CD8-positive, alpha-beta memory T cell (primary cell): ENCODE measurements at regions not wholly inside any gene's neighbourhood (a gene's known extent, or its start where the extent isn't known, plus 50 kb on each side); places are given as distances from the start of the nearest gene placed in this dataset.
"Not testable (repeated sequence)": the region's sequence is repeated elsewhere in the genome, so short reads cannot be mapped to it uniquely, and the experiment has no call there.

Experiments used
- CTCF ChIA-PET: fragments of 350-600 bp; sonication (Branson Sonifier 250); formaldehyde crosslinking; loops from one replicate; lab custom pipeline; 2021; ENCODE audit warnings: antibody characterized with exemption; lab: Charles Lee
- POLR2A ChIA-PET: fragments of 350-600 bp; sonication (Branson Sonifier 250); formaldehyde crosslinking; loops from one replicate; lab custom pipeline; 2021; ENCODE audit warnings: antibody characterized with exemption; lab: Charles Lee
- DNase-seq, 5 donors: peaks; one replicate each; pipeline versions ENCODE4 v3.0.0 to v3.0.0-alpha.2; 2020 to 2022; ENCODE audit warnings: mixed read lengths in 1 of 5
- H3K27ac ChIP-seq: one replicate; pipeline ENCODE4 v1.7.0; 2013; ENCODE audit warnings: low read depth, mild to moderate bottlenecking, low read length, moderate library complexity
- H3K27me3 ChIP-seq: 2 replicates; pipeline ENCODE4 v1.7.0; 2013; ENCODE audit warnings: low read length, mild to moderate bottlenecking; ENCODE audit not compliant: insufficient read depth, poor library complexity, severe bottlenecking
- H3K36me3 ChIP-seq: 2 replicates; pipeline ENCODE4 v1.7.0; 2013; ENCODE audit warnings: mild to moderate bottlenecking, low read length, moderate library complexity; ENCODE audit not compliant: insufficient read depth
- H3K4me1 ChIP-seq: 2 replicates; pipeline ENCODE4 v1.7.0; 2013; ENCODE audit warnings: mild to moderate bottlenecking, low read length, moderate library complexity; ENCODE audit not compliant: insufficient read depth
- H3K4me3 ChIP-seq: 2 replicates; pipeline ENCODE4 v1.7.0; 2013; ENCODE audit warnings: mild to moderate bottlenecking, low read length
- H3K9me3 ChIP-seq: 2 replicates; pipeline ENCODE4 v1.7.0; 2013; ENCODE audit warnings: mild to moderate bottlenecking, low read length
- H3K27ac Mint-ChIP-seq, 8 donors: one replicate each; pipeline ENCODE4 v1.8.0; 2020 to 2021; ENCODE audit warnings: mixed read lengths in 8 of 8, mild to moderate bottlenecking in 6 of 8, inconsistent platforms in 3 of 8, moderate library complexity in 3 of 8
- H3K27me3 Mint-ChIP-seq, 2 donors: one replicate each; pipeline ENCODE4 v1.8.0; 2020 to 2021; ENCODE audit warnings: mixed read lengths in 2 of 2, mild to moderate bottlenecking in 1 of 2, moderate library complexity in 1 of 2
- H3K36me3 Mint-ChIP-seq, 3 donors: one replicate each; pipeline ENCODE4 v1.8.0; 2020 to 2021; ENCODE audit warnings: mixed read lengths in 3 of 3, inconsistent platforms in 1 of 3, mild to moderate bottlenecking in 1 of 3
- H3K4me1 Mint-ChIP-seq, 3 donors: one replicate each; pipeline ENCODE4 v1.8.0; 2020 to 2021; ENCODE audit warnings: mixed read lengths in 3 of 3, inconsistent platforms in 1 of 3, mild to moderate bottlenecking in 1 of 3
- H3K4me3 Mint-ChIP-seq, 7 donors: one replicate each; pipeline ENCODE4 v1.8.0; 2020 to 2021; ENCODE audit warnings: mixed read lengths in 7 of 7, mild to moderate bottlenecking in 6 of 7, moderate library complexity in 4 of 7, inconsistent platforms in 2 of 7
- H3K9me3 Mint-ChIP-seq, 5 donors: one replicate each; pipeline ENCODE4 v1.8.0; 2020 to 2022; ENCODE audit warnings: mixed read lengths in 5 of 5, mild to moderate bottlenecking in 3 of 5, moderate library complexity in 2 of 5, inconsistent platforms in 1 of 5

DNA sequence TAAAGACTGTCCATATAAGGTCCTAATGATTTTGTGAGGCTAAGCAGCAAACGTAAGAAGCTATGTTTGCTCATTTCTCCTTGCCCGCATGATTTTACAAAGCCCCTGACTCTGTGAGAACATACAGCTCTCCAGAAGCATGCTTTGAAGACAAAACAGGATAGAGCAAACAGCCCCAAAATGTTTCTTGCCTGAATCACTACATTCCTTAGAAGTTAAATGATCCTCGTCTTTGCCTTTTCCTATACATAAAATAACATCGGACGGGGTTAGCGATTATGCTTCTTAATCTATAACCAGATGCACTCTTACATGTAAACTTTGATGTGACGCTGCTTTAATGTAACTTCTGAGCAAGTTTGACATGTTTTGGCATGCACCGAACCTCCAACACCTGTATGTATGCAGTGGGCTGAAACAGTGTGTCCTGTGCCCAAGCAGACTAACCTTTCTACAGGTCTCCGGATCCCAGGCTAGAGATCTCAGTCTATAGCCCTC, 353.7 kb downstream of the CETN3 start:
- Mint-ChIP-seq H3K9me3 (peaks cover 7 to 15% (median 10%) of the 10 kb centered on the region in 5 donors), H3K36me3 (no peaks in the 10 kb centered on the region), H3K27me3 (peaks cover 0 to 2% of the 10 kb centered on the region in 2 donors), H3K4me3 (no peak overlapping the region), H3K27ac (no peak overlapping the region), H3K4me1 (no peaks in the 10 kb centered on the region)
- Histone ChIP-seq H3K27ac (no peak overlapping the region), H3K4me1 (no peaks in the 10 kb centered on the region), H3K9me3 (no peaks in the 10 kb centered on the region), H3K27me3 (no peaks in the 10 kb centered on the region), H3K36me3 (no peaks in the 10 kb centered on the region), H3K4me3 (no peak overlapping the region)
- CTCF ChIA-PET = no interaction called here
- DNase-seq = no peak
- POLR2A ChIA-PET = no interaction called here

- H3K4me3 ChIP-seq = no peak overlapping the region
- ChIA-PET POLR2A (no interaction called here), CTCF (no interaction called here)
- no peak for DNase-seq
- Mint-ChIP-seq H3K9me3 (peaks cover 3 to 10% (median 5%) of the 10 kb centered on the region in 5 donors), H3K4me3 (no peak overlapping the region), H3K4me1 (no peaks in the 10 kb centered on the region), H3K36me3 (no peaks in the 10 kb centered on the region), H3K27ac (no peak overlapping the region), H3K27me3 (peaks cover 0 to 2% of the 10 kb centered on the region in 2 donors)
- no peaks in the 10 kb centered on the region for H3K9me3 ChIP-seq
- H3K27me3 ChIP-seq = no peaks in the 10 kb centered on the region
- no peak overlapping the region for H3K27ac ChIP-seq
- no peaks in the 10 kb centered on the region for H3K4me1 ChIP-seq
- H3K36me3 ChIP-seq = no peaks in the 10 kb centered on the region
Observed at GRCh38 chr5:90054612-90055011, 354.9 kb downstream of the CETN3 start.

GRCh38 chr5:90051756-90052155, 357.8 kb downstream of the CETN3 start:
- H3K36me3 Mint-ChIP-seq = no peaks in the 10 kb centered on the region
- POLR2A ChIA-PET = no interaction called here

DNA sequence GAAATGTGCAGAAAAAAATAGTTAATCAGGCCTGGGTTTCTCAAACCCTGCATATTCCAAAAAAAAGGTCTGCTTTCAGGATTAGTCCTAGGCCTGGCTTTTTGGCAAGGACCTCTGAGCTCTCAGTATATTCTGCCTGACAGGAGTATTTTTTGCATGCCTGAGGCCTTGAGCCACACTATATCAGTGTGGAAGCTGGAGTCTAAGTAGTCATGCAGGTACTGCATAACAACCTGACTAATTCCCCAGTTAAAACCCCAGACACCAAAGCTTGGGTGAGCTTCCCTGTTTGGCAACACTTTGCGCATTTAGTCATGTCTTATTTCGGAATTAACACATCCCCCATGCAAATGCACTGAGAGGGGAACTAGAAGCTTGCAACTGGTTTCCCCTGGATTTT, 359.5 kb downstream of the CETN3 start:
- no peaks in the 10 kb centered on the region for H3K9me3 ChIP-seq
- H3K27me3 ChIP-seq = no peaks in the 10 kb centered on the region
- no peak overlapping the region for H3K27ac ChIP-seq

More at GRCh38 chr5:90051756-90052155, 357.8 kb downstream of the CETN3 start:
- Histone ChIP-seq H3K27me3 (no peaks in the 10 kb centered on the region), H3K4me3 (no peak overlapping the region), H3K9me3 (no peaks in the 10 kb centered on the region), H3K36me3 (no peaks in the 10 kb centered on the region), H3K4me1 (no peaks in the 10 kb centered on the region), H3K27ac (no peak overlapping the region)
- Mint-ChIP-seq H3K27ac (no peak overlapping the region), H3K27me3 (peaks cover 0 to 2% of the 10 kb centered on the region in 2 donors), H3K4me3 (no peak overlapping the region), H3K9me3 (peaks cover 2 to 3% (median 3%) of the 10 kb centered on the region in 5 donors), H3K4me1 (no peaks in the 10 kb centered on the region)
- no peak for DNase-seq
- CTCF ChIA-PET = no interaction called here

DNA sequence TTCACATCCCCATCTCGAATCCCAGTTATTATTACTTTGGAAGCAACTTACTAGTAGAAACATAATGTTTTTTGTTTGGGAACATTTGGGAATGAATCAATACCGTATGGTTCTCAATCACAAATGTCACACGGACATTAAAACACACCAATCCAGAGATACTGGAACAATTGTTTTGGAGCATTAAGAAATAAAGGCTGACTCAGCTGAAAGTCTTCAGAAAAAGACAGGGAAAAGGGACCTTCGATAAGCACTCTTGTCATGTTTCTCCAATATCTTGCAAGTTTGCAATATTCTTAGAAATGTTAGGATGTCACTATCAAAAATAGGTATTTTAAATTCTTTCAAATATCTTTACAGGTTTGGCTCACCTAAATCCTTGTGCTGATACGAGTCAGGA, 362.4 kb downstream of the CETN3 start:
- Mint-ChIP-seq H3K27ac (no peak overlapping the region), H3K4me1 (no peaks in the 10 kb centered on the region), H3K27me3 (no peaks in the 10 kb centered on the region), H3K9me3 (peaks cover 4 to 17% (median 6%) of the 10 kb centered on the region in 5 donors), H3K4me3 (no peak overlapping the region), H3K36me3 (no peaks in the 10 kb centered on the region)
- no peaks in the 10 kb centered on the region for H3K9me3 ChIP-seq
- H3K36me3 ChIP-seq = no peaks in the 10 kb centered on the region
- ChIA-PET CTCF (no interaction called here), POLR2A (no interaction called here)
- H3K27me3 ChIP-seq = no peaks in the 10 kb centered on the region
- H3K4me3 ChIP-seq = no peak overlapping the region
- no peak for DNase-seq
- no peak overlapping the region for H3K27ac ChIP-seq
- no peaks in the 10 kb centered on the region for H3K4me1 ChIP-seq

More for the DNA sequence above, 359.5 kb downstream of the CETN3 start:
- Histone ChIP-seq H3K4me3 (no peak overlapping the region), H3K36me3 (no peaks in the 10 kb centered on the region), H3K4me1 (no peaks in the 10 kb centered on the region)
- CTCF ChIA-PET = no interaction called here
- Mint-ChIP-seq H3K36me3 (no peaks in the 10 kb centered on the region), H3K4me3 (no peak overlapping the region), H3K4me1 (no peaks in the 10 kb centered on the region), H3K27me3 (peaks cover 0 to 2% of the 10 kb centered on the region in 2 donors), H3K9me3 (peaks cover 2 to 7% (median 4%) of the 10 kb centered on the region in 5 donors), H3K27ac (no peak overlapping the region)
- no peak for DNase-seq
- POLR2A ChIA-PET = no interaction called here

- H3K27me3 Mint-ChIP-seq, H3K27ac ChIP-seq, H3K27me3 ChIP-seq, H3K4me3 ChIP-seq, DNase-seq, POLR2A ChIA-PET, H3K4me3 Mint-ChIP-seq, CTCF ChIA-PET, H3K27ac Mint-ChIP-seq, H3K36me3 ChIP-seq, H3K4me1 Mint-ChIP-seq, H3K36me3 Mint-ChIP-seq, H3K4me1 ChIP-seq, H3K9me3 ChIP-seq: not testable (repeated sequence)
- peaks cover 1 to 13% (median 9%) of the 10 kb centered on the region in 5 donors for H3K9me3 Mint-ChIP-seq
Observed at GRCh38 chr5:90040082-90040481, 369.5 kb downstream of the CETN3 start.

GRCh38 chr5:90037646-90038045, 371.9 kb downstream of the CETN3 start:
- POLR2A ChIA-PET = no interaction called here

GRCh38 chr5:90022711-90023053, 386.9 kb downstream of the CETN3 start:
- H3K36me3 Mint-ChIP-seq = no peaks in the 10 kb centered on the region
- peaks cover 0 to 6% (median 3%) of the 10 kb centered on the region in 5 donors for H3K9me3 Mint-ChIP-seq
- Histone ChIP-seq H3K4me3 (no peak overlapping the region), H3K9me3 (no peaks in the 10 kb centered on the region), H3K36me3 (no peaks in the 10 kb centered on the region), H3K27me3 (no peaks in the 10 kb centered on the region), H3K4me1 (no peaks in the 10 kb centered on the region), H3K27ac (no peak overlapping the region)
- H3K4me1 Mint-ChIP-seq = no peaks in the 10 kb centered on the region
- CTCF ChIA-PET = no interaction called here
- H3K27ac Mint-ChIP-seq = no peak overlapping the region
- no peak overlapping the region for H3K4me3 Mint-ChIP-seq
- DNase-seq = no peak
- no peaks in the 10 kb centered on the region for H3K27me3 Mint-ChIP-seq
- POLR2A ChIA-PET = no interaction called here

More at GRCh38 chr5:90037646-90038045, 371.9 kb downstream of the CETN3 start:
- H3K27ac ChIP-seq = no peak overlapping the region
- no peaks in the 10 kb centered on the region for H3K36me3 Mint-ChIP-seq
- no peaks in the 10 kb centered on the region for H3K4me1 ChIP-seq
- no peaks in the 10 kb centered on the region for H3K27me3 ChIP-seq
- H3K4me1 Mint-ChIP-seq = no peaks in the 10 kb centered on the region
- CTCF ChIA-PET = no interaction called here
- no peaks in the 10 kb centered on the region for H3K9me3 ChIP-seq
- H3K4me3 ChIP-seq = no peak overlapping the region
- H3K27ac Mint-ChIP-seq = no peak overlapping the region
- H3K36me3 ChIP-seq = no peaks in the 10 kb centered on the region
- peaks cover 4 to 18% (median 15%) of the 10 kb centered on the region in 5 donors for H3K9me3 Mint-ChIP-seq
- no peaks in the 10 kb centered on the region for H3K27me3 Mint-ChIP-seq
- H3K4me3 Mint-ChIP-seq = no peak overlapping the region
- no peak for DNase-seq
